Right lobe of liver (tissue), 6 donors: ENCODE measurements at regions not wholly inside any gene's neighbourhood (a gene's known extent, or its start where the extent isn't known, plus 50 kb on each side); places are given as distances from the start of the nearest gene placed in this dataset.
A peak's percentile ranks its signal among the peaks of the same experiment; 100 is the strongest.

Experiments used
- ATAC-seq, 4 donors: fragments of 200-7000 bp; cut with Tn5 transposase; one replicate each; pipeline ENCODE4 v1.9.1; 2020; ENCODE audit warnings: mild to moderate bottlenecking in 4 of 4, moderate library complexity in 4 of 4
- DNase-seq, 3 donors: peaks; one replicate each; pipeline ENCODE4 v3.0.0-alpha.2; 2020
- H3K27ac ChIP-seq, 3 donors: fragments of 200-600 bp; one replicate each; pipeline ENCODE4 v1.8.0; 2022
- H3K27me3 ChIP-seq, 2 donors: fragments of 200-600 bp; one replicate each; pipeline ENCODE4 v1.8.0; 2022
- H3K36me3 ChIP-seq, 4 donors: fragments of 200-600 bp; sonication (generic) in 1 of 4; one replicate each; pipeline versions ENCODE4 v1.5.1 to v1.8.0; 2017 to 2022; ENCODE audit warnings: control low read depth in 1 of 4
- H3K4me1 ChIP-seq, 4 donors: fragments of 200-600 bp; sonication (generic) in 1 of 4; one replicate each; pipeline versions ENCODE4 v1.5.1 to v1.8.0; 2017 to 2022; ENCODE audit warnings: control low read depth in 1 of 4
- H3K4me3 ChIP-seq, 3 donors: fragments of 200-600 bp; one replicate each; pipeline ENCODE4 v1.8.0; 2022
- H3K9me3 ChIP-seq, 4 donors: fragments of 200-600 bp; sonication (generic) in 1 of 4; one replicate each; pipeline versions ENCODE4 v1.5.1 to v1.8.0; 2017 to 2022; ENCODE audit warnings: control low read depth in 1 of 4
- POLR2A ChIP-seq: fragments of 450-650 bp; IDR thresholded peaks from one replicate; pipeline ENCODE4 v1.6.1; 2017; ENCODE audit warnings: antibody characterized with exemption, mild to moderate bottlenecking
- WGBS: methylation state at CpG from one replicate; pipeline ENCODE4 v1.1.6; 2018; ENCODE audit warnings: low coverage, low lambda C conversion rate; ENCODE audit not compliant: insufficient coverage; ENCODE audit errors: missing lambda C conversion rate; 5-methylcytosine and 5-hydroxymethylcytosine counted together
- intact Hi-C, 2 donors: fragments of 100-400 bp; cut with DNase I; formaldehyde crosslinking; loops; one replicate each; pipeline versions ENCODE4 v1.11.2 to v1.14.1; 2022
- TF ChIP-seq, protein P1 (sequence below), 4 donors: fragments of 200-600 bp in 3 of 4; fragments of 450-650 bp in 1 of 4; IDR thresholded peaks; one replicate each; pipeline versions ENCODE4 v1.5.1 to v1.8.0; 2016 to 2022; ENCODE audit warnings: antibody characterized with exemption in 4 of 4, mild to moderate bottlenecking in 2 of 4
- donor health status: DM: no; HTN: yes; CAD: no.
- donor health status: DM: no; HTN: no; CAD: no.
- donor health status: DM: no; HTN: no; CAD: no.
- donor health status: DM: no; HTN: yes; CAD: no.
- donor health status: DM: no; HTN: yes; CAD: no.

DNA sequence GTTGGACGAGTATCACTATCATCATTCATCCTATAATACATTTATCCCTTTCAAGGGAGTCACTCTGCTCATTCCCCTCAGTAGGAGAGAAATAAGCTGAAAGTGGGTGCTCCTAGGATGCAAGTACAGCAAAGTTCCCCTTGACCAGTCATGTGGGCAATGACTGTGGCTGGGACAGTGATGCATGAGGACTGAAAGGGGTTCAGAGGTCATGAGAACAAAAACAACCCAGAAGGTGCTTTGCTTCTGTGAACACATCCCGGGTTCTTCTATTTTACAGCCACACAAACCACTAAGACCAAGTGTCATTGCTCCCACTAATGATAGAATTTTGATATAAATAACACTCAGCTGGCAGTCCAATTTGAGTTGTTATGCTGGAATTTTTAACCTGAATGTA, 177.8 kb upstream of the ADCY2 start:
- Histone ChIP-seq H3K4me1 (no peaks in the 10 kb centered on the region), H3K27me3 (no peaks in the 10 kb centered on the region), H3K9me3 (no peaks in the 10 kb centered on the region), H3K27ac (no peak overlapping the region), H3K4me3 (no peak overlapping the region), H3K36me3 (no peaks in the 10 kb centered on the region)
- TF ChIP-seq, protein P1, sequence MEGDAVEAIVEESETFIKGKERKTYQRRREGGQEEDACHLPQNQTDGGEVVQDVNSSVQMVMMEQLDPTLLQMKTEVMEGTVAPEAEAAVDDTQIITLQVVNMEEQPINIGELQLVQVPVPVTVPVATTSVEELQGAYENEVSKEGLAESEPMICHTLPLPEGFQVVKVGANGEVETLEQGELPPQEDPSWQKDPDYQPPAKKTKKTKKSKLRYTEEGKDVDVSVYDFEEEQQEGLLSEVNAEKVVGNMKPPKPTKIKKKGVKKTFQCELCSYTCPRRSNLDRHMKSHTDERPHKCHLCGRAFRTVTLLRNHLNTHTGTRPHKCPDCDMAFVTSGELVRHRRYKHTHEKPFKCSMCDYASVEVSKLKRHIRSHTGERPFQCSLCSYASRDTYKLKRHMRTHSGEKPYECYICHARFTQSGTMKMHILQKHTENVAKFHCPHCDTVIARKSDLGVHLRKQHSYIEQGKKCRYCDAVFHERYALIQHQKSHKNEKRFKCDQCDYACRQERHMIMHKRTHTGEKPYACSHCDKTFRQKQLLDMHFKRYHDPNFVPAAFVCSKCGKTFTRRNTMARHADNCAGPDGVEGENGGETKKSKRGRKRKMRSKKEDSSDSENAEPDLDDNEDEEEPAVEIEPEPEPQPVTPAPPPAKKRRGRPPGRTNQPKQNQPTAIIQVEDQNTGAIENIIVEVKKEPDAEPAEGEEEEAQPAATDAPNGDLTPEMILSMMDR (IDR thresholded peaks at IDR 0.05): no peak
- no peak for TF ChIP-seq POLR2A
- no peak for ATAC-seq
- no peak for DNase-seq
- WGBS: 25% methylated on average over 2 of the region's 2 CpGs
- intact Hi-C loops: no loop called here

DNA sequence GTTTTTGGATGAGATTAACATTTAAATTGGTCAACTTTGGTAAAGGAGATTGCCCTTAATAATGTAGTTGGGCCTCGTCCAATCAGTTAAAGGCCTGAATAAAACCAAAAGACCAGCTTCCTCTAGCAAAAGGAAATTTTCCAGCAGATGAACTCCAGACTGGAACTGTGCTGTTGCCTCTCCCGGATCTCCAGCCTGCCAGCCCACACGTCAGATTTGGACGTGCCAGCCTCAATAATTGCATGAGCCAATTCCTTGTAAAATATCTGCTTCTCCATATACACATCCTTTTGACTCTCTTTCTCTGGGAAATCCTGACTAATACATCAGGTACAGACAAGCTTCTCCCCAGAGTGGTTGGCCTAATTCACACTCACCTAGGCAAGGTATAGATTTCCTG, 175.8 kb upstream of the ADCY2 start:
- no peak for ATAC-seq
- H3K36me3 ChIP-seq: no peaks in the 10 kb centered on the region
- no peak overlapping the region for H3K27ac ChIP-seq
- no peak overlapping the region for H3K4me3 ChIP-seq
- TF ChIP-seq POLR2A: no peak
- TF ChIP-seq, protein P1 (IDR thresholded peaks at IDR 0.05): no peak
- H3K27me3 ChIP-seq: no peaks in the 10 kb centered on the region
- no peaks in the 10 kb centered on the region for H3K4me1 ChIP-seq
- 37% methylated on average over 4 of the region's 4 CpGs for whole genome bisulfite sequencing
- DNase-seq: no peak
- intact Hi-C loops: no loop called here
- no peaks in the 10 kb centered on the region for H3K9me3 ChIP-seq

DNA sequence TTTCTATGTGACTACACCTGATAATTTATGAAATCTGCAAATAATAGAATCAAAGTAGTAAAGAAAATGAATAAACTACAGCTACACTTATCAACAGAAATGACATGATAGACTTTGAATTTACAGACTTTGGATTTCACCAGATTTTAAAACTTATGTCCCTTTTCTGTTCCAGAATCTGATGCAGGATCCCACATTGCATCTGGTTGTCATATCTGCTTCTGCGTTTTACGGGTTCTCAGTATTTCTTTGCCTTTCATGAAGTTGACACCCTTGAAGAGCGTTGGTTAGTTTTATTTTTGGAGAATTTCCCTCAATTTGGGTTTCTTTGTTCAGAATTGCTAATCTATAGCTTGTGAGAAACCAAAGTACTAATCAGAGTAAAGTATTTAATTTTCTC, 174.9 kb upstream of the ADCY2 start:
- WGBS: 54% methylated on average over 3 of the region's 3 CpGs

DNA sequence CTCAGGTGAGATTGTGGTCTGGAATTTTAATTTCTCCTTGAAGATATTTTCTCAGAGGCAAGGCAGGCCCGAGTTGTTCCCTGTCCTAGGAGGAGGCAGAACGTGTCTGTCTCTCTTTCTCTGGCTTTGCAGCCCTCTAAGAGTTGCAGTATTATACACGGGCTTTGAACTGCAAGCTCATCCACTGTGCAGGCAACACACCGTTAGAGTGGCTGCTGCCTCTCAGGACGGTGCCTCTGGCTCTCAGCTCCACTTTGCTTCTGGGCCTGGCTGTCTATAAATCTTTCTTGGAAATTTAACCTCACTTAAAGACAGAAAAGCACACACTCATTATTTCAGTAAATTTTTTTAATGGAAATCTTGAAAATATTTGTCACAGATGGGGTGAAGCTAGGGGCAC, 170.1 kb upstream of the ADCY2 start:
- Histone ChIP-seq H3K27me3 (no peaks in the 10 kb centered on the region), H3K27ac (no peak overlapping the region), H3K9me3 (no peaks in the 10 kb centered on the region), H3K4me1 (no peaks in the 10 kb centered on the region), H3K36me3 (no peaks in the 10 kb centered on the region), H3K4me3 (no peak overlapping the region)
- WGBS: 46% methylated on average over 5 of the region's 5 CpGs
- DNase-seq (no peak), ATAC-seq (no peak)
- intact Hi-C loops: no loop called here
- TF ChIP-seq, protein P1 (IDR thresholded peaks at IDR 0.05): no peak
- no peak for TF ChIP-seq POLR2A

More for the DNA sequence above, 174.9 kb upstream of the ADCY2 start:
- Histone ChIP-seq H3K27ac (no peak overlapping the region), H3K4me1 (no peaks in the 10 kb centered on the region), H3K9me3 (no peaks in the 10 kb centered on the region), H3K36me3 (no peaks in the 10 kb centered on the region), H3K4me3 (no peak overlapping the region), H3K27me3 (no peaks in the 10 kb centered on the region)
- intact Hi-C loops: no loop called here
- ATAC-seq (no peak), DNase-seq (no peak)
- TF ChIP-seq, protein P1 (IDR thresholded peaks at IDR 0.05): no peak
- TF ChIP-seq POLR2A: no peak

DNA sequence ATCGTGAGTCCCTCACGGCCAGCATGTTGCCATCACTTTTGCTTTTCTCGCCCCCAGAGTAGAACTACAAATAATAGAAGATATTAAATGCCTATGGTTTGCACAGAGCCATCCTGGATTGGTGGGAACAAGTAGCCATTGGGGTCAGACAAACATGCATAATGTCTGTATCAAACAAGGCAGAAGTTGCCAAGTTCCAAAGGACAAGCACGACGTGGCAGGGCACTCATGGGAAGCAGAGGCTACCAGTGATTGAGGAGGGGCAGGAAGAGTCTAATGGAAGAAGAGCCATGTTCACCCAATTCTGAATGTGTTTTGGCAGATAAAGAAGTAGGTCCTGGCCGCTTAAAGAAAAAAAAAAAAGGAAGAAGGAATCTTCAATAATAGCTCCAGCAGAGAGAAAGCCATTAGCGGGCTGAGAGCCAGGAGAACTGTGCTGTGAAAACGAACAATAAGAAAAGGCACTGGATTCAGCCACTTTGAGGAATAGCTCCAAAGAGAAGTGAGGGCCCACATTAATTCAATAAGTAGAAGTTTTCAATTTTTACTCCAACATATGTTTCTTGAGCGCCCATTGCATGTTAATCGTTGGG, 153.7 kb upstream of the ADCY2 start:
- TF ChIP-seq, protein P1 (IDR thresholded peaks at IDR 0.05): no peak
- H3K4me3 ChIP-seq: no peak overlapping the region
- intact Hi-C loops: no loop called here
- no peaks in the 10 kb centered on the region for H3K36me3 ChIP-seq
- no peaks in the 10 kb centered on the region for H3K27me3 ChIP-seq
- H3K4me1 ChIP-seq: no peaks in the 10 kb centered on the region
- WGBS: 46% methylated on average over 10 of the region's 10 CpGs
- no peak overlapping the region for H3K27ac ChIP-seq
- DNase-seq (no peak), ATAC-seq (peak in 3 of 4 donors; percentile 18 to 54 (median 47))
- H3K9me3 ChIP-seq: no peaks in the 10 kb centered on the region
